ENCODE measurements at regions not wholly inside any gene's neighbourhood (a gene's known extent, or its start where the extent isn't known, plus 50 kb on each side); places are given as distances from the start of the nearest gene placed in this dataset.

DNA sequence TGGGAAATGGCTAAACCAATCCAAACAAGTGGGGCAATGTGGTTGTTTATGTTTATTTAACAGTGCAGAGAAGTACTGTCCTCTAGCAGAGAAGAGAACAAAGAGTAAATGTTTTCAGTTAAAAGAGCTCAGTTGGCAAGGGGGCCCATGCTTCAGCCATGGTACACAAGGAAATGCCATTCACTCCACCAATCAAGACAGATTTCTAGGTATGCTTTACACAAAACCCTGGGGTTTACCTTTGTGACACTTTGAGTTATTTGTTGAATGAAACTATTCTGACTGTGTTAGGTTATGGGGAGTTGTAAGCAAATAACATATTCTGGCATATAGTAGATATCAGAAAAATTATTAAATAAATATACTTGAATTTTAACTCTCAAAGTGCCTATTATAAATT lies 228.5 kb upstream of the MME start:
- TF ChIP-seq CTCF (IDR thresholded peaks at IDR 0.05; ENCODE audit: poor library complexity, severe bottlenecking) (no peak), REST (IDR thresholded peaks at IDR 0.05; ENCODE audit: borderline replicate concordance) (no peak), TAF1 (IDR thresholded peaks at IDR 0.05; ENCODE audit: low read depth) (no peak), EZH2 (IDR thresholded peaks at IDR 0.05; ENCODE audit: borderline replicate concordance, insufficient read depth, low read length, poor library complexity, severe bottlenecking) (no peak)

All from neural cell (in vitro differentiated cells).